GM18951 (cell line): ENCODE measurements at regions not wholly inside any gene's neighbourhood (a gene's known extent, or its start where the extent isn't known, plus 50 kb on each side); places are given as distances from the start of the nearest gene placed in this dataset.

Experiments
- POLR2A ChIP-seq: IDR thresholded peaks from 4 replicates; pipeline ENCODE4 v1.6.1; 2011; ENCODE audit warnings: mild to moderate bottlenecking; ENCODE audit not compliant: insufficient read length, insufficient read depth; ENCODE audit errors: extremely low read depth
- in situ Hi-C: fragments of 300-500 bp; cut with MboI; formaldehyde crosslinking; loops from one replicate; pipeline ENCODE4 v1.12.0; 2022; ENCODE audit warnings: low sequenced_read_pairs, mixed read lengths, inconsistent platforms; ENCODE audit not compliant: unreplicated experiment

GRCh38 chr19:30886222-30886621, 463.0 kb downstream of the TSHZ3 start:
- TF ChIP-seq POLR2A = no peak
- in situ Hi-C loops = no loop called here

DNA sequence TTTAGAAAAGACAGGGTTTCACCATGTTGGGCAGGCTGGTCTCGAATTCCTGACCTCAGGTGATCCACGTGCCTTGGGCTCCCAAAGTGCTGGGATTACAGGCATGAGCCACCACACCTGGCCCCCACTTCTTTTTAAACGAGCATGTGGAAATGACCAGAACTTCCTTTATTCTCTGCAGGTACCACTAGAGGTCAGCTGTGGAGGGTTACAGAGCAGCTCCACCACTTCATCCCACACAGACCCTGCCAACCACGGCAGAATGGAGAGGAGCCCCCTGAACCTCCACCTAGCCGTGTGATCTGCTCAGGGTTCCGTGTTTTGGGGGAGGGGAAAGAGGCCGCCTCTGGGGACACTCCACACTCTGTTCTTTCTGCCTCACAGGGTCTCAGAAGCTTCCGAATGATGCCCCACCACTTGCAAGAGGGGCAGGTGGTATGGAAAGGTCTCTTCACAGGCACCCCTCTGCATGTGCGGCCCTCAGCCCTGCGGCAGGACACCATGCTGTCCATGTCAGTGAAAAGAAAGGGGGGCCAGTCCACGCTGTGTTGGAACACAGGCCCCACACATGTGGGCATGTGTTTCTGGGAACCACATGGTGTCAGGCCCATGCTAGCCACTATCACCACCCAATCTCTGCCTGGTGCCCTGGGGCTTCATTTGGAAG, 465.0 kb downstream of the TSHZ3 start:
- TF ChIP-seq POLR2A = no peak
- in situ Hi-C loops = no loop called here

GRCh38 chr19:30883071-30883470, 466.2 kb downstream of the TSHZ3 start:
- TF ChIP-seq POLR2A = no peak

GRCh38 chr19:30882411-30883005, 466.7 kb downstream of the TSHZ3 start:
- in situ Hi-C loops = no loop called here
- no peak for TF ChIP-seq POLR2A

More at GRCh38 chr19:30883071-30883470, 466.2 kb downstream of the TSHZ3 start:
- in situ Hi-C loops = no loop called here

- in situ Hi-C loops = no loop called here
- TF ChIP-seq POLR2A = no peak
These were observed 467.3 kb downstream of the TSHZ3 start for GRCh38 chr19:30881930-30882329.

DNA sequence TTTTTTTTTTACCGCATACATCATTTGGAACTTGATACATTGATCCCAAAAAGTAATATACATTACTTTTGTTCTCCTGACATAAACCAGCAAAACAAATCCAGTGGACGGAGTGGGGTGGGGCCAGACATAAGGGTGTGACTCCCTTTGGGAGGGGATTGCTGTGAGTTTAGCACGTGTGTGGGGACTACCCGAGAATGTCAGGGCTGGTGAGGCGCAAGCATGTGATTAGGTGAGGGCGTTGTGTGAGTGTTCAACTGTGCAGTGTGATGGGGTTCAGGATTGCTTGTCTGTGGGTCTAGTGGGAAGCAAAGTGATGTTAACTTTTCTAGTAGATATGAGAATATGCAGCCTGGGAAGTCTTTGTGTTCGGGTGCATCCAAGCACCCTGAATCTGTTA, 468.0 kb downstream of the TSHZ3 start:
- in situ Hi-C loops = no loop called here
- TF ChIP-seq POLR2A = no peak

- in situ Hi-C loops = no loop called here
These were observed 468.7 kb downstream of the TSHZ3 start for GRCh38 chr19:30880551-30880950.

GRCh38 chr19:30880151-30880550, 469.1 kb downstream of the TSHZ3 start:
- TF ChIP-seq POLR2A = no peak
- in situ Hi-C loops = no loop called here

More at GRCh38 chr19:30880551-30880950, 468.7 kb downstream of the TSHZ3 start:
- no peak for TF ChIP-seq POLR2A

DNA sequence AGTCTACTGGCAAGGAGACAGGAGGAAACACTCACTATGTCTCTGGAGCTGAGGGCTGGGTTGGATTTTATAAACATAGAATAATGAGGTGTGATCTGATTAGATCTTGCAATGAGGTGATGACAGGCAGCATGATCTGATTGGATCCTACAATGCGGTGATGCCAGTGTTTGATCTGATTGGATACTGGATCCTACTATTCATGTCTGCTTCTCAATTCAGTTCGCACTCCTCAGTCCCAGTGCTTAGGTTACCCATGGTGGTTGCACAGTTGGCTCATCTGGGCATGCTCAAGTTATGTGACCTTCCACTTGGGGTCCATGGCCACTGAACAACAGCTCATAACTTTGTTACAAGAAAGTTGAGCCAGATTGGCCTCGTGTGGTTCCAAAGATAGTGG, 469.5 kb downstream of the TSHZ3 start:
- TF ChIP-seq POLR2A = no peak
- in situ Hi-C loops = no loop called here

DNA sequence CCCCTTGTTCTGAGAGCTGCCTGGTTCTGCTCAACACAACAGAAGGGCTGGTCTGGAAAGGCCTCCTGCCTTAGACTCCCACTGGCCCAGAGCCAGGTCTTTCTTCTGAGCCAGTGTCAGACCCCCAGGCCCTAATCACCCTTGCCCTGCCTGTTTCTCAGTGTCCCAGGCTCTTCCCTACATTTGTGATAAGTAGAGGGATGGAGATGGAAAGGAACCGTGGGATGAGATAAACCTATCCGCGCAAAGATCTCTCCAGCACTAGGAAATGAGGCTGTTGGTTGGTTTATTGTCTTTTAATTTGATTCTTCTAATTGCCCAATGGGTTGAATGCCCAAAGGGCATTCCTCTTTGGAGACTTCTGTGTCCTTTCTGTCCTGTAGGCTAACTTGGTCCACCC, 470.0 kb downstream of the TSHZ3 start:
- in situ Hi-C loops = no loop called here
- no peak for TF ChIP-seq POLR2A

GRCh38 chr19:30878495-30878894, 470.7 kb downstream of the TSHZ3 start:
- in situ Hi-C loops = no loop called here
- TF ChIP-seq POLR2A = no peak

GRCh38 chr19:30877661-30878113, 471.5 kb downstream of the TSHZ3 start:
- in situ Hi-C loops = no loop called here

GRCh38 chr19:30873691-30874090, 475.5 kb downstream of the TSHZ3 start:
- in situ Hi-C loops = no loop called here
- TF ChIP-seq POLR2A = no peak

More at GRCh38 chr19:30877661-30878113, 471.5 kb downstream of the TSHZ3 start:
- no peak for TF ChIP-seq POLR2A

- no peak for TF ChIP-seq POLR2A
- in situ Hi-C loops = no loop called here
These were observed 476.2 kb downstream of the TSHZ3 start for GRCh38 chr19:30873003-30873402.

- in situ Hi-C loops = no loop called here
- no peak for TF ChIP-seq POLR2A
These were observed 477.3 kb downstream of the TSHZ3 start for GRCh38 chr19:30871979-30872378.

- no peak for TF ChIP-seq POLR2A
- in situ Hi-C loops = no loop called here
These were observed 478.4 kb downstream of the TSHZ3 start for GRCh38 chr19:30870876-30871275.
